ENCODE measurements at regions not wholly inside any gene's neighbourhood (a gene's known extent, or its start where the extent isn't known, plus 50 kb on each side); places are given as distances from the start of the nearest gene placed in this dataset.

- no peak for TF ChIP-seq GATA2 (IDR thresholded peaks at IDR 0.05; ENCODE audit: low read depth, low read length)
- no peak for TF ChIP-seq GATA3 (IDR thresholded peaks at IDR 0.05; ENCODE audit: low read depth, low read length)
Observed at GRCh38 chr2:236661061-236661761, 91.6 kb downstream of the ACKR3 start.

Measured in SH-SY5Y (cell line).